HG03066 (cell line): ENCODE measurements at regions not wholly inside any gene's neighbourhood (a gene's known extent, or its start where the extent isn't known, plus 50 kb on each side); places are given as distances from the start of the nearest gene placed in this dataset.
A peak's percentile ranks its signal among the peaks of the same experiment; 100 is the strongest.
"Not testable (repeated sequence)": the region's sequence is repeated elsewhere in the genome, so short reads cannot be mapped to it uniquely, and the experiment has no call there.

ENCODE experiments used
- ATAC-seq: cut with Tn5 transposase; IDR thresholded peaks from one replicate; pipeline ENCODE4 v1.9.1; 2021; ENCODE audit warnings: low read depth; ENCODE audit not compliant: unreplicated experiment

- no peak for ATAC-seq
These were observed 187.5 kb upstream of the KL start for GRCh38 chr13:32828711-32829110.

GRCh38 chr13:32829269-32829668 lies 187.0 kb upstream of the KL start:
- ATAC-seq: no peak

- ATAC-seq: no peak
These were observed 186.4 kb upstream of the KL start for GRCh38 chr13:32829676-32830335.

- ATAC-seq: no peak
These were observed 185.7 kb upstream of the KL start for GRCh38 chr13:32830336-32831031.

- ATAC-seq: no peak
These were observed 178.8 kb upstream of the KL start for GRCh38 chr13:32837307-32837972.

GRCh38 chr13:32837973-32838927 lies 178.0 kb upstream of the KL start:
- ATAC-seq: no peak

GRCh38 chr13:32838945-32839344 lies 177.3 kb upstream of the KL start:
- peak; percentile 79 for ATAC-seq

GRCh38 chr13:32840113-32840512 lies 176.1 kb upstream of the KL start:
- no peak for ATAC-seq

- ATAC-seq: no peak
These were observed 175.1 kb upstream of the KL start for GRCh38 chr13:32840989-32841713.

- no peak for ATAC-seq
These were observed 170.0 kb upstream of the KL start for GRCh38 chr13:32845952-32846950.

GRCh38 chr13:32847976-32848375 lies 168.2 kb upstream of the KL start:
- not testable (repeated sequence) for ATAC-seq

- ATAC-seq: no peak
These were observed 166.9 kb upstream of the KL start for GRCh38 chr13:32849369-32849768.

- ATAC-seq: no peak
These were observed 165.7 kb upstream of the KL start for GRCh38 chr13:32850316-32851052.

- ATAC-seq: no peak
These were observed 164.8 kb upstream of the KL start for GRCh38 chr13:32851083-32852069.

GRCh38 chr13:32852526-32852925 lies 163.7 kb upstream of the KL start:
- no peak for ATAC-seq

GRCh38 chr13:32857077-32857476 lies 159.1 kb upstream of the KL start:
- ATAC-seq: no peak

- no peak for ATAC-seq
These were observed 158.5 kb upstream of the KL start for GRCh38 chr13:32857689-32858088.
